Stomach (tissue), 8 donors: ENCODE measurements at regions not wholly inside any gene's neighbourhood (a gene's known extent, or its start where the extent isn't known, plus 50 kb on each side); places are given as distances from the start of the nearest gene placed in this dataset.

Source experiments
- DNase-seq, 2 donors: peaks; one replicate each; pipeline versions ENCODE4 v3.0.0 to v3.0.0-alpha.2; 2013 to 2019
- H3K27ac ChIP-seq, 5 donors: fragments of 200-600 bp in 4 of 5; sonication (generic) in 4 of 5; one replicate each; pipeline ENCODE4 v1.5.1; 2013 to 2019; ENCODE audit warnings: mild to moderate bottlenecking in 1 of 5, moderate library complexity in 1 of 5
- H3K27me3 ChIP-seq, 3 donors: fragments of 200-600 bp; sonication (generic); one replicate each; pipeline ENCODE4 v1.5.1; 2017 to 2019; ENCODE audit warnings: mixed run types in 1 of 3
- H3K36me3 ChIP-seq, 4 donors: fragments of 200-600 bp; sonication (generic); 1 replicate in 3 of 4; 2 replicates in 1 of 4; pipeline ENCODE4 v1.5.1; 2016 to 2019
- H3K4me1 ChIP-seq, 4 donors: fragments of 200-600 bp; sonication (generic); one replicate each; pipeline ENCODE4 v1.5.1; 2016 to 2019
- H3K4me3 ChIP-seq, 4 donors: fragments of 200-600 bp; sonication (generic) in 3 of 4; one replicate each; pipeline ENCODE4 v1.5.1; 2016 to 2019; ENCODE audit warnings: mild to moderate bottlenecking in 1 of 4
- H3K9me3 ChIP-seq, 4 donors: fragments of 200-600 bp; sonication (generic); one replicate each; pipeline ENCODE4 v1.5.1; 2016 to 2019
- EP300 ChIP-seq: sonication (generic); formaldehyde crosslinking; IDR thresholded peaks from one replicate; pipeline ENCODE4 v1.6.1; 2017; ENCODE audit warnings: antibody characterized with exemption
- POLR2A ChIP-seq, 4 donors: fragments of 450-650 bp; IDR thresholded peaks; one replicate each; pipeline ENCODE4 v1.6.1; 2016; ENCODE audit warnings: antibody characterized with exemption in 4 of 4, control low read depth in 2 of 4, mild to moderate bottlenecking in 1 of 4, moderate library complexity in 1 of 4
- POLR2AphosphoS5 ChIP-seq, 3 donors: sonication (generic); formaldehyde crosslinking; IDR thresholded peaks; one replicate each; pipeline ENCODE4 v1.6.1; 2016; ENCODE audit warnings: antibody characterized with exemption in 3 of 3
- WGBS, 5 donors: extraction: QIAGEN DNeasy Blood & Tissue Kit in 3 of 5; methylation state at CpG; one replicate each; pipeline versions ENCODE4 v1.1.5 to v1.1.7; 2013 to 2018; 5-methylcytosine and 5-hydroxymethylcytosine counted together
- intact Hi-C: fragments of 100-400 bp; cut with DNase I; formaldehyde crosslinking; loops from one replicate; pipeline ENCODE4 v1.15.1; 2023; ENCODE audit warnings: low total_unique reads
- TF ChIP-seq, protein P1 (sequence below), 7 experiments: fragments of 450-650 bp in 4 of 7; fragments of 200-600 bp in 3 of 7; sonication (generic) in 3 of 7; IDR thresholded peaks; one replicate each; pipeline ENCODE4 v1.5.1; 2016 to 2019; ENCODE audit warnings: antibody characterized with exemption in 7 of 7, control low read depth in 2 of 7, mild to moderate bottlenecking in 1 of 7
- donor health status: healthy with polysubstance abuse.
- donor health status: Bipolar disorder and iron deficiency.
- donor health status: healthy.

DNA sequence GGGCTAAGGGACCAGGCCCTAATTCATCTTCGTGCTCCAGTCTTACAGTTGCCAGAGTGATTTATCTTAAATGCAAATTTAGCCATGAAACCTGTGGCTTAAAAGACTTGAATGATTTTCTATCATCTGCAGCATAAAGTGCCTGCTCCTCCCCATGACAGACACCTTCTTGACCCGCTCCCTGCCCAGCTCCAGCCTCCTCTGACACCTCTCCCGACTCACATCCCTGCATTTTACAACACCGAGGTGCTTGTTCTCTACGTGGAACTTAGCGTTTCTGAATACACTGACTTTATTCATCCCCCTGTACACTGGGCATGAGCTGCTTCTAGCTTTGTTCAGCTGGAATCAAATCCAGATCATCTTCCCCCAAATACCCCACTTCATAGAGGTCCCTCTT is 128.7 kb upstream of the MYO16 start:
- Histone ChIP-seq H3K4me1 (peaks cover 0 to 13% (median 8%) of the 10 kb centered on the region in 4 donors), H3K27me3 (peaks cover 0 to 20% (median 9%) of the 10 kb centered on the region in 3 donors), H3K27ac (no peak overlapping the region), H3K9me3 (no peaks in the 10 kb centered on the region), H3K4me3 (no peak overlapping the region), H3K36me3 (no peaks in the 10 kb centered on the region)
- intact Hi-C loops: no loop called here
- TF ChIP-seq POLR2A (IDR thresholded peaks at IDR 0.05) (no peak), POLR2AphosphoS5 (IDR thresholded peaks at IDR 0.05) (no peak), EP300 (no peak)
- TF ChIP-seq, protein P1, sequence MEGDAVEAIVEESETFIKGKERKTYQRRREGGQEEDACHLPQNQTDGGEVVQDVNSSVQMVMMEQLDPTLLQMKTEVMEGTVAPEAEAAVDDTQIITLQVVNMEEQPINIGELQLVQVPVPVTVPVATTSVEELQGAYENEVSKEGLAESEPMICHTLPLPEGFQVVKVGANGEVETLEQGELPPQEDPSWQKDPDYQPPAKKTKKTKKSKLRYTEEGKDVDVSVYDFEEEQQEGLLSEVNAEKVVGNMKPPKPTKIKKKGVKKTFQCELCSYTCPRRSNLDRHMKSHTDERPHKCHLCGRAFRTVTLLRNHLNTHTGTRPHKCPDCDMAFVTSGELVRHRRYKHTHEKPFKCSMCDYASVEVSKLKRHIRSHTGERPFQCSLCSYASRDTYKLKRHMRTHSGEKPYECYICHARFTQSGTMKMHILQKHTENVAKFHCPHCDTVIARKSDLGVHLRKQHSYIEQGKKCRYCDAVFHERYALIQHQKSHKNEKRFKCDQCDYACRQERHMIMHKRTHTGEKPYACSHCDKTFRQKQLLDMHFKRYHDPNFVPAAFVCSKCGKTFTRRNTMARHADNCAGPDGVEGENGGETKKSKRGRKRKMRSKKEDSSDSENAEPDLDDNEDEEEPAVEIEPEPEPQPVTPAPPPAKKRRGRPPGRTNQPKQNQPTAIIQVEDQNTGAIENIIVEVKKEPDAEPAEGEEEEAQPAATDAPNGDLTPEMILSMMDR (IDR thresholded peaks at IDR 0.05): no peak
- WGBS, 5 donors: 63 to 75% (median 74%) methylated on average over 6 of the region's 6 CpGs
- no peak for DNase-seq

DNA sequence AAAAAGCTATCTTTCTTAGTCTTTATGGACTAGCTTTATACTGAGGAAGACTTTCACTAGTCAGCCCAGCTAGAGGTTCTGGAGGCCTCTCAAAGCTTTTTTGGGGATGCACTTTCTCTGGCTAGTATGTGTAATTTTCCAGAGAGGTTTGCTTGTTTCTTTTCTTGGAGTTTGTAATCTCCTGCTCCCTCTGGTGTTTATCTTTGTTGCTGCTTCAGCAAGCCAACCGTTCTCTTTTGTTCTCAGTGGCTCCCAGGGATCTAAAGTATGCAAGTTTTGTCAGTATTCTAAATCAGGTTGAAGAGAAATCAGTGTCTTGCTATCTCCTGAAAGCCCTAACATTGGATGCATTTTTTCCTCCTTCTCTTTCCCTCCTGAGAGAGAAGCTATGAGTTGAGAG is 121.1 kb upstream of the MYO16 start:
- no peaks in the 10 kb centered on the region for H3K4me1 ChIP-seq
- peak in 1 of 2 donors; percentile 39 for DNase-seq
- H3K9me3 ChIP-seq: no peaks in the 10 kb centered on the region
- H3K27me3 ChIP-seq: no peaks in the 10 kb centered on the region
- H3K36me3 ChIP-seq: no peaks in the 10 kb centered on the region
- H3K4me3 ChIP-seq: no peak overlapping the region
- TF ChIP-seq POLR2A (IDR thresholded peaks at IDR 0.05) (no peak), POLR2AphosphoS5 (IDR thresholded peaks at IDR 0.05) (no peak), EP300 (no peak)
- TF ChIP-seq, protein P1 (IDR thresholded peaks at IDR 0.05): peak in 1 of 7 experiments; percentile 26
- no peak overlapping the region for H3K27ac ChIP-seq
- 0 to 17% (median 6%) methylated on average over 1 of the region's 1 CpG for WGBS, 5 donors
- intact Hi-C loops: no loop called here

DNA sequence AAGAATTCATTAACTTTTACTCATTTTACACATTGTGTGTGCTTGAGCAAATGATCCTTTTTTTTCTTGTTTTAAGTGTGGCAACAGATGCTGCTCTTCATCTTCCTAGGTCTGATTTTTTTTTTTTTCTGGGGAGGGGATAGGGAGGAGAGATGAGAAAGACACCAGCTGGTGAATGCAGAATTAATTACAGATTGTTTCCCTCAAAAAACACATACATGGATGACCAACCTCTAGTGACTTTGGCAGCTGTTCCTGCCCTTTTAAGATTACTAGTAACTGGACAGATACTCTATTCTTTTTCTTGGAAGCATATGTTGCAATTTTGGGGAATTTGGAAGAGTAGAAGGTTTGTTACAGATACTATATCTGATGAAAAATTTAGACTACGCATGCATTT is 103.6 kb upstream of the MYO16 start:
- Histone ChIP-seq H3K4me3 (no peak overlapping the region), H3K4me1 (no peaks in the 10 kb centered on the region), H3K27ac (no peak overlapping the region), H3K36me3 (no peaks in the 10 kb centered on the region), H3K9me3 (no peaks in the 10 kb centered on the region), H3K27me3 (peaks cover 0 to 5% (median 0%) of the 10 kb centered on the region in 3 donors)
- intact Hi-C loops: no loop called here
- WGBS, 5 donors: 72 to 91% (median 88%) methylated on average over 1 of the region's 1 CpG
- no peak for TF ChIP-seq POLR2AphosphoS5 (IDR thresholded peaks at IDR 0.05)
- TF ChIP-seq EP300: no peak
- TF ChIP-seq, protein P1 (IDR thresholded peaks at IDR 0.05): no peak
- TF ChIP-seq POLR2A (IDR thresholded peaks at IDR 0.05): no peak
- peak in 1 of 2 donors; percentile 16 for DNase-seq

GRCh38 chr13:108526286-108526685 is 103.1 kb upstream of the MYO16 start:
- no peaks in the 10 kb centered on the region for H3K36me3 ChIP-seq
- no peak for DNase-seq
- WGBS, 5 donors: 72 to 75% (median 74%) methylated on average over 4 of the region's 4 CpGs
- H3K4me3 ChIP-seq: no peak overlapping the region
- TF ChIP-seq POLR2A (IDR thresholded peaks at IDR 0.05) (no peak), POLR2AphosphoS5 (IDR thresholded peaks at IDR 0.05) (no peak), EP300 (no peak)
- TF ChIP-seq, protein P1 (IDR thresholded peaks at IDR 0.05): no peak
- intact Hi-C loops: no loop called here
- H3K4me1 ChIP-seq: no peaks in the 10 kb centered on the region
- no peaks in the 10 kb centered on the region for H3K9me3 ChIP-seq
- H3K27me3 ChIP-seq: peaks cover 0 to 5% (median 0%) of the 10 kb centered on the region in 3 donors
- H3K27ac ChIP-seq: no peak overlapping the region
